GM06990 (cell line): ENCODE measurements at regions not wholly inside any gene's neighbourhood (a gene's known extent, or its start where the extent isn't known, plus 50 kb on each side); places are given as distances from the start of the nearest gene placed in this dataset.

Experiments
- DNase-seq: peaks from one replicate; pipeline ENCODE4 v3.0.0-alpha.2; 2011; ENCODE audit not compliant: insufficient read length; ENCODE audit errors: extremely low read depth
- H3K27me3 ChIP-seq: replicated peaks from 2 replicates; pipeline ENCODE4 v1.6.0; 2011; ENCODE audit warnings: low read length; ENCODE audit not compliant: control insufficient read depth, insufficient read depth
- H3K36me3 ChIP-seq: 2 replicates; pipeline ENCODE4 v1.5.1; 2011; ENCODE audit warnings: low read length; ENCODE audit not compliant: control insufficient read depth, insufficient read depth
- H3K4me3 ChIP-seq: replicated peaks from 2 replicates; pipeline ENCODE4 v1.5.1; 2011; ENCODE audit warnings: low read depth, mild to moderate bottlenecking, control low read depth, low read length
- CTCF ChIP-seq: IDR thresholded peaks from 2 replicates; pipeline ENCODE4 v1.5.1; 2011; ENCODE audit warnings: low read length, control low read depth, mild to moderate bottlenecking, inconsistent platforms; ENCODE audit not compliant: insufficient read depth, poor library complexity, severe bottlenecking

GRCh38 chr5:67404256-67405100 is 207.9 kb upstream of the CD180 start:
- no peak for TF ChIP-seq CTCF
- no peak for DNase-seq
- Histone ChIP-seq H3K27me3 (no peaks in the 10 kb centered on the region), H3K36me3 (no peaks in the 10 kb centered on the region), H3K4me3 (no peak overlapping the region)

GRCh38 chr5:67402526-67402925 is 205.9 kb upstream of the CD180 start:
- DNase-seq: no peak
- no peak for TF ChIP-seq CTCF
- no peak overlapping the region for H3K4me3 ChIP-seq
- H3K27me3 ChIP-seq: no peaks in the 10 kb centered on the region
- no peaks in the 10 kb centered on the region for H3K36me3 ChIP-seq

GRCh38 chr5:67401172-67401571 is 204.6 kb upstream of the CD180 start:
- no peaks in the 10 kb centered on the region for H3K27me3 ChIP-seq
- TF ChIP-seq CTCF: no peak
- DNase-seq: no peak
- no peak overlapping the region for H3K4me3 ChIP-seq
- H3K36me3 ChIP-seq: no peaks in the 10 kb centered on the region

GRCh38 chr5:67400752-67401151 is 204.2 kb upstream of the CD180 start:
- H3K36me3 ChIP-seq: no peaks in the 10 kb centered on the region

GRCh38 chr5:67395790-67396418 is 199.3 kb upstream of the CD180 start:
- no peak for TF ChIP-seq CTCF
- no peaks in the 10 kb centered on the region for H3K27me3 ChIP-seq
- no peak overlapping the region for H3K4me3 ChIP-seq
- no peak for DNase-seq
- no peaks in the 10 kb centered on the region for H3K36me3 ChIP-seq

More at GRCh38 chr5:67400752-67401151, 204.2 kb upstream of the CD180 start:
- DNase-seq: no peak
- TF ChIP-seq CTCF: no peak
- no peak overlapping the region for H3K4me3 ChIP-seq
- no peaks in the 10 kb centered on the region for H3K27me3 ChIP-seq
